Gastrocnemius medialis (tissue), 4 donors: ENCODE measurements at regions not wholly inside any gene's neighbourhood (a gene's known extent, or its start where the extent isn't known, plus 50 kb on each side); places are given as distances from the start of the nearest gene placed in this dataset.

Experiments used
- ATAC-seq, 2 donors: fragments of 150-250 bp; one replicate each; pipeline ENCODE4 v1.9.1; 2016
- DNase-seq, 2 donors: peaks; one replicate each; pipeline ENCODE4 v3.0.0-alpha.2; 2019
- H3K27ac ChIP-seq, 4 donors: fragments of 200-600 bp; sonication (generic); 1 replicate in 1 of 4; 2 replicates in 3 of 4; pipeline ENCODE4 v1.5.1; 2016 to 2018; ENCODE audit warnings: mild to moderate bottlenecking in 2 of 4, moderate library complexity in 1 of 4
- H3K27me3 ChIP-seq, 3 donors: fragments of 200-600 bp; sonication (generic) in 2 of 3; 1 replicate in 1 of 3; 2 replicates in 2 of 3; pipeline versions ENCODE4 v1.5.1 to v1.6.0; 2016 to 2019; ENCODE audit warnings: mild to moderate bottlenecking in 1 of 3, moderate library complexity in 1 of 3
- H3K36me3 ChIP-seq, 2 donors: fragments of 200-600 bp; sonication (generic) in 1 of 2; one replicate each; pipeline ENCODE4 v1.5.1; 2017 to 2018
- H3K4me1 ChIP-seq, 2 donors: fragments of 200-600 bp; sonication (generic) in 1 of 2; one replicate each; pipeline ENCODE4 v1.5.1; 2016 to 2017; ENCODE audit warnings: mild to moderate bottlenecking in 2 of 2
- H3K4me3 ChIP-seq, 4 donors: fragments of 200-600 bp; sonication (generic) in 3 of 4; 1 replicate in 1 of 4; 2 replicates in 3 of 4; pipeline ENCODE4 v1.5.1; 2016 to 2019; ENCODE audit warnings: mild to moderate bottlenecking in 2 of 4
- H3K9me3 ChIP-seq, 3 donors: fragments of 200-600 bp; sonication (generic) in 2 of 3; 1 replicate in 1 of 3; 2 replicates in 2 of 3; pipeline ENCODE4 v1.5.1; 2016 to 2019
- CTCF ChIP-seq, 5 experiments: fragments of 450-650 bp in 3 of 5; fragments of 200-600 bp in 2 of 5; sonication (generic) in 2 of 5; IDR thresholded peaks in 4 of 5; conservative IDR thresholded peaks in 1 of 5; 1 replicate in 4 of 5; 2 replicates in 1 of 5; pipeline ENCODE4 v1.5.1; 2016 to 2019; ENCODE audit warnings: antibody characterized with exemption in 5 of 5, mild to moderate bottlenecking in 3 of 5, moderate library complexity in 3 of 5
- POLR2A ChIP-seq, 2 donors: fragments of 450-650 bp; IDR thresholded peaks; one replicate each; pipeline ENCODE4 v1.6.1; 2017; ENCODE audit warnings: antibody characterized with exemption in 2 of 2, mild to moderate bottlenecking in 2 of 2, moderate library complexity in 2 of 2
- in situ Hi-C, 4 donors: fragments of 200-750 bp; cut with MboI; loops; one replicate each; pipeline versions ENCODE4 v1.15.0 to v1.8.0; 2017; ENCODE audit warnings: low sequenced_read_pairs in 4 of 4
- intact Hi-C: fragments of 100-400 bp; cut with DNase I; formaldehyde crosslinking; loops from one replicate; pipeline ENCODE4 v1.15.1; 2023; ENCODE audit warnings: low total_unique reads

- H3K27ac ChIP-seq = no peak overlapping the region
- ATAC-seq = no peak
- no peaks in the 10 kb centered on the region for H3K4me1 ChIP-seq
- DNase-seq = no peak
- TF ChIP-seq CTCF (IDR thresholded peaks at IDR 0.05 in 4 of 5, conservative IDR thresholded peaks at IDR 0.05 in 1 of 5) = no peak
- no peak for TF ChIP-seq POLR2A (IDR thresholded peaks at IDR 0.05)
- no peaks in the 10 kb centered on the region for H3K27me3 ChIP-seq
- in situ Hi-C loops (no loop called here), intact Hi-C loops (no loop called here)
- no peak overlapping the region for H3K4me3 ChIP-seq
- H3K36me3 ChIP-seq = no peaks in the 10 kb centered on the region
- no peaks in the 10 kb centered on the region for H3K9me3 ChIP-seq
Measured at GRCh38 chr9:120202856-120203654, 376.9 kb downstream of the CDK5RAP2 start.

GRCh38 chr9:120198027-120198426, 381.9 kb downstream of the CDK5RAP2 start:
- intact Hi-C loops = no loop called here
- no peak overlapping the region for H3K4me3 ChIP-seq
- no peaks in the 10 kb centered on the region for H3K36me3 ChIP-seq
- H3K4me1 ChIP-seq = no peaks in the 10 kb centered on the region
- in situ Hi-C loops = no loop called here
- TF ChIP-seq CTCF (IDR thresholded peaks at IDR 0.05 in 4 of 5, conservative IDR thresholded peaks at IDR 0.05 in 1 of 5) (no peak), POLR2A (IDR thresholded peaks at IDR 0.05) (no peak)
- DNase-seq (no peak), ATAC-seq (no peak)
- no peaks in the 10 kb centered on the region for H3K27me3 ChIP-seq
- no peaks in the 10 kb centered on the region for H3K9me3 ChIP-seq
- no peak overlapping the region for H3K27ac ChIP-seq

- DNase-seq (no peak), ATAC-seq (no peak)
- in situ Hi-C loops (no loop called here), intact Hi-C loops (no loop called here)
- no peaks in the 10 kb centered on the region for H3K9me3 ChIP-seq
- H3K27me3 ChIP-seq = no peaks in the 10 kb centered on the region
- H3K4me3 ChIP-seq = no peak overlapping the region
- no peak overlapping the region for H3K27ac ChIP-seq
- TF ChIP-seq CTCF (IDR thresholded peaks at IDR 0.05 in 4 of 5, conservative IDR thresholded peaks at IDR 0.05 in 1 of 5) (no peak), POLR2A (IDR thresholded peaks at IDR 0.05) (no peak)
- no peaks in the 10 kb centered on the region for H3K4me1 ChIP-seq
- H3K36me3 ChIP-seq = no peaks in the 10 kb centered on the region
Measured at GRCh38 chr9:120197605-120198004, 382.4 kb downstream of the CDK5RAP2 start.

GRCh38 chr9:120191141-120191540, 388.8 kb downstream of the CDK5RAP2 start:
- TF ChIP-seq POLR2A (IDR thresholded peaks at IDR 0.05) (no peak), CTCF (IDR thresholded peaks at IDR 0.05 in 4 of 5, conservative IDR thresholded peaks at IDR 0.05 in 1 of 5) (no peak)
- H3K36me3 ChIP-seq = no peaks in the 10 kb centered on the region
- H3K9me3 ChIP-seq = no peaks in the 10 kb centered on the region
- no peak overlapping the region for H3K4me3 ChIP-seq
- no peak overlapping the region for H3K27ac ChIP-seq
- ATAC-seq = no peak
- no peak for DNase-seq
- intact Hi-C loops = no loop called here
- H3K27me3 ChIP-seq = no peaks in the 10 kb centered on the region
- in situ Hi-C loops = no loop called here
- H3K4me1 ChIP-seq = no peaks in the 10 kb centered on the region

GRCh38 chr9:120187758-120188157, 392.2 kb downstream of the CDK5RAP2 start:
- no peak for ATAC-seq

More at GRCh38 chr9:120187758-120188157, 392.2 kb downstream of the CDK5RAP2 start:
- H3K4me1 ChIP-seq = no peaks in the 10 kb centered on the region
- intact Hi-C loops (no loop called here), in situ Hi-C loops (no loop called here)
- no peaks in the 10 kb centered on the region for H3K9me3 ChIP-seq
- no peak for TF ChIP-seq POLR2A (IDR thresholded peaks at IDR 0.05)
- no peak for TF ChIP-seq CTCF (IDR thresholded peaks at IDR 0.05 in 4 of 5, conservative IDR thresholded peaks at IDR 0.05 in 1 of 5)
- no peaks in the 10 kb centered on the region for H3K27me3 ChIP-seq
- no peak overlapping the region for H3K4me3 ChIP-seq
- H3K36me3 ChIP-seq = no peaks in the 10 kb centered on the region
- no peak overlapping the region for H3K27ac ChIP-seq
- DNase-seq = no peak
